HUES64 (cell line): ENCODE measurements at regions not wholly inside any gene's neighbourhood (a gene's known extent, or its start where the extent isn't known, plus 50 kb on each side); places are given as distances from the start of the nearest gene placed in this dataset.
"Not testable (repeated sequence)": the region's sequence is repeated elsewhere in the genome, so short reads cannot be mapped to it uniquely, and the experiment has no call there.

Experiments
- H3K27ac ChIP-seq: 2 replicates; pipeline ENCODE4 v1.7.0; 2013; ENCODE audit warnings: low read depth, low read length, inconsistent platforms
- H3K27me3 ChIP-seq: 2 replicates; pipeline ENCODE4 v1.6.1; 2013; ENCODE audit warnings: mild to moderate bottlenecking, low read length; ENCODE audit not compliant: insufficient read depth
- H3K36me3 ChIP-seq: 2 replicates; pipeline ENCODE4 v1.6.1; 2013; ENCODE audit warnings: mild to moderate bottlenecking, low read length; ENCODE audit not compliant: insufficient read depth
- H3K4me1 ChIP-seq: 2 replicates; pipeline ENCODE4 v1.6.1; 2013; ENCODE audit warnings: mild to moderate bottlenecking, low read length, moderate library complexity; ENCODE audit not compliant: insufficient read depth
- H3K4me3 ChIP-seq: 2 replicates; pipeline ENCODE4 v1.5.1; 2013; ENCODE audit warnings: mild to moderate bottlenecking, low read length, moderate library complexity
- H3K9ac ChIP-seq: 2 replicates; pipeline ENCODE4 v1.6.1; 2013; ENCODE audit warnings: mild to moderate bottlenecking, low read depth, low read length
- H3K9me3 ChIP-seq: 2 replicates; pipeline ENCODE4 v1.6.1; 2013; ENCODE audit warnings: low read depth, low read length; ENCODE audit not compliant: insufficient read depth
- WGBS: fragments of 150-250, 120-280 bp; methylation state at CpG from one replicate; pipeline ENCODE4 v1.1.7; 2013; ENCODE audit warnings: missing lambda C conversion rate; 5-methylcytosine and 5-hydroxymethylcytosine counted together

DNA sequence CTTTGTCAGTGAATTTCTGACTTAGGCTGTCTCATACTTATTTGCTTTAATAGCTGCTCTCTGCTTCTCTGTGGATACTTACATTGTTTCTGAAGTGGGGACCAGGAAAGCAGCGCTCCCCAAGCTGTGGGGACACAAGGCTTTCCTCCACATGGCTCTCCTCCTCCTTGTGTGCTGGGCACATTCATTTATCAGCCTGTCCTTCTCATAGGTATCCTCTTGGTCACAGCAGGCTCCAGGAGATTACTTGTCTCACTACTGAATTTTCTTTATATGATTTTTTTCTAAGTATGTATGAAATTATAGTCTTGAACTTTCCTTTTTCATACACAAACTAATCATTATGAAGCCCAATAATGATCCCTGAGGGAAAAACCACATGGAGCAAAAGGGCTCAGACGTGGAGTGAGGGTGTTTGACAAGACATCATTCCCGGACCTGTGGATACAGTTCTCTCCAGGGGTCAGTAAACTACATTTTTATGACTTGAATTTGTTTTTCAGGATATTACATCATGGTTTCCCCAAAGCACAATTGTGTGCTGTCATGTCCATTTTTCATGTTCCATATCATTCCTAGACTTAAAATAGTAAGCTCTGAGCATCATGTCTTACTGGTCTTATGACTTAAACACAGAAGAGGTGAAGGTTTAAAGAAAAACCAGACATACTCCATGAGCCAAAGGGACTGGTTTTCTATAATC lies 234.5 kb downstream of the PCSK1 start:
- no peaks in the 10 kb centered on the region for H3K9me3 ChIP-seq
- H3K27ac ChIP-seq: no peak overlapping the region
- 95% methylated on average over 3 of the region's 3 CpGs for WGBS
- no peaks in the 10 kb centered on the region for H3K27me3 ChIP-seq
- H3K36me3 ChIP-seq: no peaks in the 10 kb centered on the region
- H3K4me1 ChIP-seq: no peaks in the 10 kb centered on the region
- no peak overlapping the region for H3K9ac ChIP-seq
- H3K4me3 ChIP-seq: no peak overlapping the region

DNA sequence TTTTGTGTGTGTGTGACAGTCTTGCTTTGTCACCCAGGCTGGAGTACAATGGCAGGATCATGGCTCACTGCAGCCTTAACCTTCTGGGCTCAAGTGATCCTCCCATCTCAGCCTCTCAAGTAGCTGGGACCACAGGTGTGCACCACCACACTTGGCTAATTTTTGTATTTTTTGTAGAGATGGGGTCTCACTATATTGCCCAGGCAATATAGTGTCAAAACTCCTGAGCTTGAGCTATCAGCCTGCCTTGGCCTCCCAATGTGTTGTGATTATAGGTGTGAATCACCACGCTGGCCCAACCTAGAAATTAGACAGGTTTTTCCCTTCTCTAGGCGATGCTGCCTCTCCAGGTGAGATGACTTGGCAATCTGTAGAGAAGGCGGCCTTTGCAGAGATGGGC lies 235.3 kb downstream of the PCSK1 start:
- H3K4me3 ChIP-seq, H3K9me3 ChIP-seq, H3K36me3 ChIP-seq, H3K27ac ChIP-seq, H3K9ac ChIP-seq, H3K27me3 ChIP-seq, H3K4me1 ChIP-seq: not testable (repeated sequence)
- 97% methylated on average over 3 of the region's 3 CpGs for WGBS

DNA sequence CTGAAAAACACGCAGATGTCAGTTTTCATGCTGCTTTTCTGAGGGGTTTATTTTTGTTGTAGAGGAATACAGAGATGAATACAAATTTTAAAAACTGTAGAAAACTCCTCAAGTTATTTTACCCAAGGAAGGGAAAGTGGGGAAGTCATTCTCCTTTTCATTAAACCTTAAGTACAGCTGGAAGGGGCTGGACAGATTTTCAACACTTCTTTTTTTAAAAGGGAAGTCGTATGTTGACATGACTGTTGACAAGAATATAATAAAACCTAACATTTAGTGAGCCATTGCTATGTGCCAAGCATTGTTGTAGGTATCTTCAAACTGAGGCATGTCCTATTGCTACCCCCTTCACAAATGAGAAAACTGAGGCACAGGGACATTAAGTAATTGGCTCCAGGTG lies 235.7 kb upstream of the ELL2 start:
- Histone ChIP-seq H3K27me3 (no peaks in the 10 kb centered on the region), H3K4me1 (no peaks in the 10 kb centered on the region), H3K4me3 (no peak overlapping the region), H3K9me3 (no peaks in the 10 kb centered on the region), H3K27ac (no peak overlapping the region), H3K36me3 (no peaks in the 10 kb centered on the region), H3K9ac (no peak overlapping the region)
- WGBS: no CpG with 5 or more reads among the region's 2 CpGs

DNA sequence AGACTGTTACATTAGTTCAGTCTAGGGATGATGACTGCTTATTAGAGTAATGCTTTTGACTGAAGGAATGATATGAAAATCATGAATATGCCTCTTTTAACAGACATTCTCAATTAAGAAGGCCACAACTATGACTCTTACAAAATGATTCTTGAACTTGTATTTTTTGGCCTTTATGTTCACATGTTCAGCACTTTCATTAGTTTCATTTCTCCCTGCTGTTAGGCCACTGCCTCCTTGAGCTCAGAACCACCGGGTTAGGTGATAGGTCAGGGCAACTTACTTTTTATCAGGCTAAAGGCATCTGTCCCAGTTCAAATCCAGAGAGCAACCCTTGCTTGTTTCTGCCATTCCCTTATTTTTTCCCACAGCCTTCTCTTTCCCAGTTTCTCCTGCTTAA lies 235.2 kb upstream of the ELL2 start:
- Histone ChIP-seq H3K4me1 (no peaks in the 10 kb centered on the region), H3K36me3 (no peaks in the 10 kb centered on the region), H3K27me3 (no peaks in the 10 kb centered on the region), H3K27ac (no peak overlapping the region), H3K4me3 (no peak overlapping the region), H3K9me3 (no peaks in the 10 kb centered on the region), H3K9ac (no peak overlapping the region)
- 89% methylated on average over 1 of the region's 1 CpG for WGBS

DNA sequence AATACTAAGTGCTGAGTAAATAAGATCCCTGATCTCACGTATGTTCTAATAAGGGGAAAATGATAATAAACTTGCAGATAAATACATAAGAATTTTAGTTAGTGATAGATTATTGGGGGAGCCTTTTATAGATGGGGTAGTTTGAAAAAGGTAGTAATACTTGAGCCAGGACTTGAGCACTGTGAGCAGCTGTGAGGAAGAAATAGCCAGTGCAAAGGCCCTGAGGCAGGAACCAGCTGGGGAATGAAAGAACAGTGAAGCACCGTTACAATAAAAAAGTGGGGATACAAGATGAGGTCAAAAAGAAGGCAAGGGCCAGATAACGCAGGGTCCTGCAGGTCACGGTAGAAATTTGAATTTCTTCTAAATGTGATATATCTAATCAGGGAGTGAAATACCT lies 234.8 kb upstream of the ELL2 start:
- Histone ChIP-seq H3K4me3 (no peak overlapping the region), H3K36me3 (no peaks in the 10 kb centered on the region), H3K9me3 (no peaks in the 10 kb centered on the region), H3K9ac (no peak overlapping the region), H3K4me1 (no peaks in the 10 kb centered on the region), H3K27ac (no peak overlapping the region), H3K27me3 (no peaks in the 10 kb centered on the region)
- WGBS: 95% methylated on average over 3 of the region's 4 CpGs

DNA sequence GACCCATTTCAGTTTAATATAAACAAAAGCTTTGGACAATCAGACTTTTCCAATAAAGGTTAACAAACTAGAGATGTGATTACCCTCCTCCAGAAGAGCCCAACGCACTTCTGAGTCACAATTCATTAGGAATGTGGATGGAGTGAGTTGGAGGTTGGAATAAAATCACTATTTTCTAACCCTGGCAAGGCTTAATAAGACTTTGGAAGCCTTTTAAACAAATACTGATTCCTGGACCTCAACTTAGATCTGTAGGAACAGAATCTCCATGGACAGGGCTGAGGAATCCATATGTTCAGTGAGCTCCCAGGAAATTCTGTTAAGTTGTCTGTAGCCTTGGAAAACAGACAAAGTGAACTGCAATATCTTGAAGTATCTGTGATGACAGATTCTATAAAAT lies 233.5 kb upstream of the ELL2 start:
- no peak overlapping the region for H3K9ac ChIP-seq
- H3K4me1 ChIP-seq: no peaks in the 10 kb centered on the region
- no peak overlapping the region for H3K27ac ChIP-seq
- H3K4me3 ChIP-seq: no peak overlapping the region
- no peaks in the 10 kb centered on the region for H3K36me3 ChIP-seq
- no peaks in the 10 kb centered on the region for H3K27me3 ChIP-seq
- no peaks in the 10 kb centered on the region for H3K9me3 ChIP-seq
- WGBS: no CpG with 5 or more reads among the region's 1 CpG

DNA sequence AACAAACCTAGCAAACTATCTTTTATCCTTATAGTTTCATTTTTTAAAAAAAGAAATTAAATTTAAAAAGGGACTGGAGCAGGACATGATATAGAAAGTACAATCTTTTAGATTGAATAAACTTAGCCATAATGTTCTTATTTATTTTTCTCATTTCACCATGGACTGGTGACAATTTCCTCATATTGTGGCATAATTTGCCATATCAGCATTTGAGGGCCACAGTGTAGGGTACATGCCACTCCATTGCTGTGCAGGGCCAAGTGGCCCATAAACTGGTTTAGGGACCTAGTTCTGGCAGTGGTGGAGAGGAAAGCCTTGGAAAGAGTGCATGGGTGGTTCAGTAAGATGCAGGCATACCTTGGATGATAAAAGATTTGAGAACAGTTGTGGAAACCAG lies 232.9 kb upstream of the ELL2 start:
- no peaks in the 10 kb centered on the region for H3K4me1 ChIP-seq
- no peaks in the 10 kb centered on the region for H3K36me3 ChIP-seq
- no peaks in the 10 kb centered on the region for H3K9me3 ChIP-seq
- H3K27ac ChIP-seq: no peak overlapping the region
- no peak overlapping the region for H3K9ac ChIP-seq
- H3K27me3 ChIP-seq: no peaks in the 10 kb centered on the region
- H3K4me3 ChIP-seq: no peak overlapping the region

DNA sequence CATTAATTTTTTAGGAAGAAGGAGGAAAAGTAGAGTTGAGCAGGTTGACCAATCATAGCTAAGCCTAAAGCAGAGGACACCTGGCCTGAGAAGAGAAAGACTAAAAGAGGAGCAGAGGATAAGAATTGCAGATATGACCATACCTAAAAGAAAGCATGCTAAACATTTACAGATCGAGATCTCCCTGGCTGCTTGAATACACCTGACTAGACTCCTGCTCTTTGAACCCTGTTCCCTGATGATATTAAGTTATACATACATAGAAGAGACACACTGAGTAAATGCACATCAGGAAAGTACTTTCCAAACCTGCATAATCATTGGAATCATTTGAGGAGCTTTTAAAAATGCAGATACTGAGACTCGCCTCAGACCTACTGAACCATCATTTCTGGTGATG lies 232.3 kb upstream of the ELL2 start:
- Histone ChIP-seq H3K9ac (no peak overlapping the region), H3K27me3 (no peaks in the 10 kb centered on the region), H3K36me3 (no peaks in the 10 kb centered on the region), H3K4me1 (no peaks in the 10 kb centered on the region), H3K4me3 (no peak overlapping the region), H3K9me3 (no peaks in the 10 kb centered on the region), H3K27ac (no peak overlapping the region)
- WGBS: 98% methylated on average over 2 of the region's 2 CpGs

DNA sequence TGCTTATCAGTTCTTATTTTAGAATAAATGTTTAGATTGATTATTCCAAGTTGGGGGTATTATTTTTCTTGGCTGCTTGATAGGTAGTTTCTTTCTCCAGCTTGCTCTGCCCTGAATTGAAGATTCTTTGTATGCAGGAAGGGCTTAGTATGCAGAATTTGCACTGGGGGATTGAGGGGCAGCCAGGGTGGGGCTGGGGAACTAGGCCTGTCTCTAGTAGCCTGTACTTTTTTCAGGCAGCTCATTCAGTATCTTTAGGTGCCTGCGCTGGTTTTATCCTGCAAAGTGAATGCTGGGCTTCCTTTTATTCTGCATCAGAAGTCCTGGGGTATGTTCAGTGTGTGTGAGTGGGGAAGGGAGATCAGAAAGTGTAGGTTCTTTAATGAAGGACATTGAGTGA lies 228.3 kb upstream of the ELL2 start:
- Histone ChIP-seq H3K4me3 (no peak overlapping the region), H3K27me3 (no peaks in the 10 kb centered on the region), H3K9me3 (no peaks in the 10 kb centered on the region), H3K4me1 (no peaks in the 10 kb centered on the region), H3K27ac (no peak overlapping the region), H3K9ac (no peak overlapping the region), H3K36me3 (no peaks in the 10 kb centered on the region)
- 86% methylated on average over 1 of the region's 1 CpG for WGBS

DNA sequence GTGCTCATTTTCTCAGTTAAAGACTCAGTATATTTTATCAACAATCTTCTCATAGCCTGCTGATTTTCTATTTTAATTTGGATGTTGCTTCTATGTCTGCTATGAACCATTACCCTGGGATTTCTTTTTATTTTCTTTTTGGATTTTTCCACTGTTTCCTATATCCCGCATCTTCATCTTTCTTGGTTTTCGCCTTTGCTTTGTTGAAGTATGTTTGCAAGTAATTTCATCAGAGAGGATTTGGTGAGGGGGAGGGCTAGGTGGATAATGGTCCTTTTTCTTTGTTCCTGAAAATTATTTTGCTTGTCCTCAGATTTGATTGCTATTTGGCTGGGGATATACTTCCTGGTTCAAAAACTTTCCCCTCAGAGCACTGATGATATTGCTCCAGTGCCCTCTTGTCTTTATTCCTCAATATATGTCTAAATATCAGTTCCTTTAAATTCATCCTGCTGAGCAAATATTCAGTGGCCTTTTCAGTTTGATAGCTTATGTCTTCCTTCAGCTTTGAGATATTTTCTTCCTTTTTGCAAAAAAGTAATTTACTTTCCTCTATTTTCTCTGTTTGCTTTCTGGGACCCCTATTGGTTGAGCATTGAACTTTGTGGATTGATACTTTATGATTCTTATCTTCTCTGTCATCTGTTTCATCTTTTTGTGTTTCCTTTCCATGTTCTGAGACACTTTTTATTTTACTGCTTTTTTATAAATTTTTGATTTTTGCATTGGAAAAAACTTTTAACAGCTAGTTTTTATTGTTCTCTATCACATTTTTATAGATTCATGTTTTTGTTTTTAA lies 227.6 kb upstream of the ELL2 start:
- 100% methylated on average over 2 of the region's 2 CpGs for WGBS
- Histone ChIP-seq H3K27ac (no peak overlapping the region), H3K9ac (no peak overlapping the region), H3K4me1 (no peaks in the 10 kb centered on the region), H3K4me3 (no peak overlapping the region), H3K36me3 (no peaks in the 10 kb centered on the region), H3K9me3 (no peaks in the 10 kb centered on the region), H3K27me3 (no peaks in the 10 kb centered on the region)

DNA sequence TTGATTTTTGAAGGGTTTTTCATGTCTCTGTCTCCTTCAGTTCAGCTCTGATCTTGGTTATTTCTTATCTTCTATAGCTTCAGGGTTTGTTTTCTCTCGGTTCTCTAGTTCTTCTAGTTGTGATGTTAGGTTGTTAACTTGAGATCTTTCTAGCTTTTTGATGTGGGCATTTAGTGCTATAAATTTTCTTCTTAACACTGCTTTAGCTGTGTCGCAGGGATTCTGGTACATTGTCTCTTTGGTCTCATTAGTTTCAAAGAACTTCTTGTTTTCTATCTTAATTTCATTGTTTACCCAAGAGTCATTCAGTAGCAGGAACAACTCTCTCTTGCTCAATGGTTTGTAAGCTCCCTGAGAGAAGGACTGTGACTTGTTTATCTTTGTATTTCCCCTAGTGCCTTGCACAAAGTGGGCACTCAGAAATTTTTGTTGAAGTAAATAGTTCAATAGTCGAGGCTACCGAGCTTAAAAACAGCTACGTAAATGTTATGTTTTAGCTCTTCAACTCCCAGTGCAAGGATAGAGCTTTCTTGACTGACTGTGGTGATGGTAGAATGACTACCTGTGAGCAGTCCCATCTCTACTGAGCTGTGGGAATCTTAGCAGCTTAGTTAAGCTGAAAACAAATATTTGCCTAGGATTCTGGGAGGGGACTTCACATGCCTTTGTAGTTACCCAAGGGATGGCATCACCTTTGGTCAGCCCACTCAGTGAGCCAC lies 225.8 kb upstream of the ELL2 start:
- H3K4me1 ChIP-seq: no peaks in the 10 kb centered on the region
- H3K27ac ChIP-seq: no peak overlapping the region
- H3K36me3 ChIP-seq: no peaks in the 10 kb centered on the region
- no peak overlapping the region for H3K9ac ChIP-seq
- no peaks in the 10 kb centered on the region for H3K27me3 ChIP-seq
- H3K9me3 ChIP-seq: no peaks in the 10 kb centered on the region
- WGBS: 94% methylated on average over 5 of the region's 5 CpGs
- H3K4me3 ChIP-seq: no peak overlapping the region
